Gastrocnemius medialis (tissue), 4 donors: ENCODE measurements at regions not wholly inside any gene's neighbourhood (a gene's known extent, or its start where the extent isn't known, plus 50 kb on each side); places are given as distances from the start of the nearest gene placed in this dataset.

Experiments
- CTCF ChIP-seq, 5 experiments: fragments of 450-650 bp in 3 of 5; fragments of 200-600 bp in 2 of 5; sonication (generic) in 2 of 5; IDR thresholded peaks in 4 of 5; conservative IDR thresholded peaks in 1 of 5; 1 replicate in 4 of 5; 2 replicates in 1 of 5; pipeline ENCODE4 v1.5.1; 2016 to 2019; ENCODE audit warnings: antibody characterized with exemption in 5 of 5, mild to moderate bottlenecking in 3 of 5, moderate library complexity in 3 of 5
- POLR2A ChIP-seq, 2 donors: fragments of 450-650 bp; IDR thresholded peaks; one replicate each; pipeline ENCODE4 v1.6.1; 2017; ENCODE audit warnings: antibody characterized with exemption in 2 of 2, mild to moderate bottlenecking in 2 of 2, moderate library complexity in 2 of 2

GRCh38 chr12:84191779-84192178 lies 720.8 kb downstream of the SLC6A15 start:
- TF ChIP-seq CTCF (IDR thresholded peaks at IDR 0.05 in 4 of 5, conservative IDR thresholded peaks at IDR 0.05 in 1 of 5) = no peak
- no peak for TF ChIP-seq POLR2A (IDR thresholded peaks at IDR 0.05)
